Endothelial cell of umbilical vein (primary cell): ENCODE measurements at regions not wholly inside any gene's neighbourhood (a gene's known extent, or its start where the extent isn't known, plus 50 kb on each side); places are given as distances from the start of the nearest gene placed in this dataset.
A peak's percentile ranks its signal among the peaks of the same experiment; 100 is the strongest.
"Not testable (repeated sequence)": the region's sequence is repeated elsewhere in the genome, so short reads cannot be mapped to it uniquely, and the experiment has no call there.

Experiments
- BruUV-seq: library from RNA; stranded (reverse); fragments of 400-500 nt; replicated peaks from 2 replicates; lab custom pipeline; 2021; lab: Mats Ljungman, UMichigan
- CTCF ChIA-PET: fragments of 300-600, 350-600 bp; sonication (Branson Sonifier 250); formaldehyde crosslinking; loops from one replicate; lab custom pipeline; 2021; ENCODE audit warnings: antibody characterized with exemption, inconsistent platforms; lab: Charles Lee
- POLR2A ChIA-PET: fragments of 300-600, 350-600 bp; sonication (Branson Sonifier 250); formaldehyde crosslinking; loops from one replicate; lab custom pipeline; 2021; ENCODE audit warnings: antibody characterized with exemption, inconsistent platforms; lab: Charles Lee
- DNase-seq: peaks from one replicate; pipeline ENCODE4 v3.0.0-alpha.2; 2011; ENCODE audit warnings: low read depth, low spot score
- FAIRE-seq: peaks from 2 replicates; lab custom pipeline; 2011; peaks lifted over from hg19 to GRCh38; lab: Jason Lieb, UNC
- H2AFZ ChIP-seq: 2 replicates; pipeline ENCODE4 v1.6.0; 2012; ENCODE audit warnings: low read depth, low read length, control low read depth, inconsistent platforms
- H3K27ac ChIP-seq: 2 replicates; pipeline ENCODE4 v1.5.1; 2011; ENCODE audit warnings: low read depth, mild to moderate bottlenecking, control low read depth, low read length, moderate library complexity; ENCODE audit not compliant: insufficient read depth
- H3K27me3 ChIP-seq, 2 experiments: 2 replicates each; pipeline versions ENCODE4 v1.6.0 to v1.6.1; 2011; ENCODE audit warnings: low read length in 2 of 2, mixed read lengths in 1 of 2; ENCODE audit not compliant: control insufficient read depth in 2 of 2, insufficient read depth in 2 of 2
- H3K36me3 ChIP-seq, 2 experiments: 2 replicates in 1 of 2; 3 replicates in 1 of 2; pipeline ENCODE4 v1.5.1; 2011; ENCODE audit warnings: low read length in 2 of 2, mild to moderate bottlenecking in 1 of 2, moderate library complexity in 1 of 2; ENCODE audit not compliant: control insufficient read depth in 2 of 2, insufficient read depth in 2 of 2; ENCODE audit errors: extremely low read depth in 1 of 2
- H3K4me1 ChIP-seq: 3 replicates; pipeline ENCODE4 v1.5.1; 2011; ENCODE audit warnings: mild to moderate bottlenecking, low read length; ENCODE audit not compliant: control insufficient read depth, insufficient read depth; ENCODE audit errors: extremely low read depth
- H3K4me2 ChIP-seq: 2 replicates; pipeline ENCODE4 v1.6.1; 2011; ENCODE audit warnings: low read length, control low read depth, mixed read lengths; ENCODE audit not compliant: insufficient read depth
- H3K4me3 ChIP-seq, 3 experiments: fragments of 200-600 bp in 1 of 3; sonication (generic), shearing (Covaris generic) in 1 of 3; replicated peaks in 1 of 3; 2 replicates each; pipeline ENCODE4 v1.5.1; 2011 to 2016; ENCODE audit warnings: control low read depth in 3 of 3, low read length in 3 of 3, mild to moderate bottlenecking in 2 of 3, inconsistent platforms in 1 of 3, low read depth in 1 of 3, moderate library complexity in 1 of 3; ENCODE audit not compliant: insufficient read depth in 1 of 3
- H3K79me2 ChIP-seq: 2 replicates; pipeline ENCODE4 v1.6.0; 2012; ENCODE audit warnings: low read length, inconsistent platforms; ENCODE audit not compliant: control insufficient read depth, insufficient read depth
- H3K9ac ChIP-seq: replicated peaks from 2 replicates; pipeline ENCODE3; 2011; ENCODE audit warnings: low read length, control low read depth; ENCODE audit not compliant: insufficient read depth; ENCODE audit errors: extremely low read depth
- H3K9me1 ChIP-seq: replicated peaks from 3 replicates; pipeline ENCODE4 v1.6.0; 2011; ENCODE audit warnings: mild to moderate bottlenecking, low read length; ENCODE audit not compliant: control insufficient read depth, insufficient read depth; ENCODE audit errors: extremely low read depth
- H3K9me3 ChIP-seq: replicated peaks from 2 replicates; pipeline ENCODE4 v1.5.1; 2012; ENCODE audit warnings: low read length, inconsistent platforms; ENCODE audit not compliant: control insufficient read depth, insufficient read depth
- H4K20me1 ChIP-seq: replicated peaks from 2 replicates; pipeline ENCODE3; 2011; ENCODE audit warnings: mild to moderate bottlenecking, low read length; ENCODE audit not compliant: control insufficient read depth, insufficient read depth; ENCODE audit errors: extremely low read depth
- EZH2 ChIP-seq: IDR thresholded peaks from 2 replicates; pipeline ENCODE4 v1.6.1; 2012; ENCODE audit warnings: borderline replicate concordance, low read depth, mild to moderate bottlenecking, moderate library complexity, low read length, inconsistent platforms; ENCODE audit not compliant: severe bottlenecking
- FOS ChIP-seq: IDR thresholded peaks from 2 replicates; pipeline ENCODE4 v1.6.1; 2011; ENCODE audit warnings: mild to moderate bottlenecking, low read length, moderate library complexity, borderline replicate concordance; ENCODE audit not compliant: insufficient read depth
- JUN ChIP-seq: IDR thresholded peaks from 2 replicates; pipeline ENCODE4 v1.6.1; 2011; ENCODE audit warnings: borderline replicate concordance, low read depth; ENCODE audit not compliant: insufficient read length, insufficient read depth
- POLR2AphosphoS5 ChIP-seq: IDR thresholded peaks from 2 replicates; pipeline ENCODE4 v1.6.1; 2012; ENCODE audit warnings: low read depth, mild to moderate bottlenecking, control low read depth, low read length, moderate library complexity; ENCODE audit not compliant: insufficient read depth
- dilution Hi-C: fragments of 300-500 bp; cut with MboI; formaldehyde crosslinking; loops from one replicate; pipeline ENCODE4 v1.15.0; 2019; ENCODE audit warnings: low sequenced_read_pairs; ENCODE audit not compliant: extremely low pct_ligation_motif_present
- intact Hi-C: fragments of 100-400 bp; cut with micrococcal nuclease; formaldehyde crosslinking; loops from one replicate; pipeline ENCODE4 v1.10.0; 2022
- TF ChIP-seq, protein P1 (sequence below), 2 donors: IDR thresholded peaks; 1 replicate in 1 of 2; 2 replicates in 1 of 2; pipeline ENCODE4 v1.5.1; 2011; ENCODE audit warnings: low read length in 2 of 2, mild to moderate bottlenecking in 2 of 2, moderate library complexity in 2 of 2, control low read depth in 1 of 2, inconsistent platforms in 1 of 2, low read depth in 1 of 2; ENCODE audit not compliant: insufficient read depth in 1 of 2; ENCODE audit errors: extremely low read depth in 1 of 2

DNA sequence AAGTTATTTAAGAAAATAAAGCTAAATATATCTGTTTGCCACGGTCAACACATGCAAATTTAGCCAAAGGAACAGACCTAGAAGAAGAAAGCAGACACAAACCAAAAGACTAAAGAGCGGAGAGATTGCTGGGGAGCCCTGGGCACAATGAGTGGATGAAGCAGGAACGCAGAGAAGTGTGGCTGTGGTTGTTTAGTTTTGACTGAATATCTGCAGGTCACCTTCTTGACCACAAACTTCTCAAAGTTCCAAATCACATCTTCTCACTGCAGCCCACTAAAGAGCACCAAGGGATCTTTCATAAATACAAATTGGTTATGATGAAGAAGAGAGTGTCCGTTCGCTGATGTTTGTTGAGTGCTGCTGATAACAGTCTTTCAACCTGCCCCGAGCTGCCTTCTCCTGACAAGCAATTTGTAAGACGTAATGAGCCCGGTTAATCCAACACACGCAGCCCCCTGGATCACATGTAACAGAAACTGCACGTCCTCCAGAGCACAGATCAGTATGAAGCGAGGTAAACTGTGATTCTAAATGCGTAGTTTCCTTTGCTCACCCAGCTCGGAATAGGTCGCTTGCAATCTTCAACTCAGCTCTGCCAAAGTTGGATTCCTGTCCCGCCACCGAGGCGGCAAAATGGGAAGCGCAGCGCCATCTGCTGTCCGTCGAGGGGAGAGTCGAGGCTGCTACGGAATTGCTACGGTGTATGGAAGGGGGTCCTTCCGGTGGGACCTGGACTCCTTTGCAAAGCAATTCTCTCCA lies 120.8 kb downstream of the GXYLT1 start:
- no peaks in the 10 kb centered on the region for H3K36me3 ChIP-seq
- H3K4me2 ChIP-seq, result peak overlapping the region; percentile 88
- CTCF ChIA-PET, result interaction anchor here (0.5 to 6.6 kb wide), 78 partner anchors 10 to 1315 kb away, joined by 3 to 168 read pairs (median 4); no protein-coding TSS in a partner anchor
- peak overlapping the region; percentile 93 for H2AFZ ChIP-seq
- intact Hi-C loops, result loop anchor here (1.0 to 10.0 kb wide), 11 partner anchors 282 to 1261 kb away; partner anchors contain the start of genes PPHLN1 and ZCRB1
- peaks cover 23% of the 10 kb centered on the region for H3K4me1 ChIP-seq
- no peaks in the 10 kb centered on the region for H3K27me3 ChIP-seq
- dilution Hi-C loops, result no loop called here
- peak; percentile 94 for FAIRE-seq
- peak overlapping the region; percentile 30 for H3K27ac ChIP-seq
- BruUV-seq, result no TSS peak
- peak; percentile 81 for DNase-seq
- H3K9me1 ChIP-seq, result no peaks in the 10 kb centered on the region
- no peak for TF ChIP-seq POLR2AphosphoS5
- no peak for TF ChIP-seq JUN
- TF ChIP-seq, protein P1, sequence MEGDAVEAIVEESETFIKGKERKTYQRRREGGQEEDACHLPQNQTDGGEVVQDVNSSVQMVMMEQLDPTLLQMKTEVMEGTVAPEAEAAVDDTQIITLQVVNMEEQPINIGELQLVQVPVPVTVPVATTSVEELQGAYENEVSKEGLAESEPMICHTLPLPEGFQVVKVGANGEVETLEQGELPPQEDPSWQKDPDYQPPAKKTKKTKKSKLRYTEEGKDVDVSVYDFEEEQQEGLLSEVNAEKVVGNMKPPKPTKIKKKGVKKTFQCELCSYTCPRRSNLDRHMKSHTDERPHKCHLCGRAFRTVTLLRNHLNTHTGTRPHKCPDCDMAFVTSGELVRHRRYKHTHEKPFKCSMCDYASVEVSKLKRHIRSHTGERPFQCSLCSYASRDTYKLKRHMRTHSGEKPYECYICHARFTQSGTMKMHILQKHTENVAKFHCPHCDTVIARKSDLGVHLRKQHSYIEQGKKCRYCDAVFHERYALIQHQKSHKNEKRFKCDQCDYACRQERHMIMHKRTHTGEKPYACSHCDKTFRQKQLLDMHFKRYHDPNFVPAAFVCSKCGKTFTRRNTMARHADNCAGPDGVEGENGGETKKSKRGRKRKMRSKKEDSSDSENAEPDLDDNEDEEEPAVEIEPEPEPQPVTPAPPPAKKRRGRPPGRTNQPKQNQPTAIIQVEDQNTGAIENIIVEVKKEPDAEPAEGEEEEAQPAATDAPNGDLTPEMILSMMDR (IDR thresholded peaks at IDR 0.05; ENCODE audit: extremely low read depth in 1 of 2, insufficient read depth in 1 of 2, low read depth in 1 of 2, low read length in 2 of 2), result peak; percentile 93 to 96
- TF ChIP-seq EZH2, result no peak
- TF ChIP-seq FOS, result no peak
- peak overlapping the region; percentile 25 for H3K9ac ChIP-seq
- no peaks in the 10 kb centered on the region for H3K79me2 ChIP-seq
- H3K4me3 ChIP-seq, result peak overlapping the region in 2 of 3 experiments; percentile 31 to 58
- H3K9me3 ChIP-seq, result no peaks in the 10 kb centered on the region
- POLR2A ChIA-PET, result no interaction called here
- no peaks in the 10 kb centered on the region for H4K20me1 ChIP-seq

DNA sequence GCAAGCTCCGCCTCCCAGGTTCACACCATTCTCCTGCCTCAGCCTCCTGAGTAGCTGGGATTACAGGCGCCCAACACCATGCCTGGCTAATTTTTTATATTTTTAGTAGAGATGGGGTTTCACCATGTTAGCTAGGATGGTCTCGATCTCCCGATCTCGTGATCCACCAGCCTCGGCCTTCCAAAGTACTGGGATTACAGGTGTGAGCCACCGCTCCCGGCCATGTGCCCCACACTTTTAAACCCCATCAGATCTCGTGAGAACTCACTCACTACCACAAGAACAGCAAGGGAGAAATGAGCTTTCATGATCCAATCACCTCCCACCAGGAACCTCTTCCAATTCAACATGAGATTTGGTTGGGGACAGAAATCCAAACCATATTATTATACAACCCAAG lies 122.7 kb downstream of the GXYLT1 start:
- H3K4me2 ChIP-seq, dilution Hi-C loops, H3K9me3 ChIP-seq, H3K27me3 ChIP-seq, H4K20me1 ChIP-seq, H3K4me3 ChIP-seq, H3K36me3 ChIP-seq, FAIRE-seq, DNase-seq, H3K9ac ChIP-seq, H3K79me2 ChIP-seq, BruUV-seq, H3K9me1 ChIP-seq: not testable (repeated sequence)
- ChIA-PET POLR2A (interaction anchor here (0.6 to 0.7 kb wide), 5 partner anchors 21 to 381 kb away, joined by 3 to 11 read pairs (median 4); no protein-coding TSS in a partner anchor), CTCF (interaction anchor here (0.6 to 6.6 kb wide), 8 partner anchors 19 to 1260 kb away, joined by 3 to 168 read pairs (median 4); no protein-coding TSS in a partner anchor)
- intact Hi-C loops, result loop anchor here (1.0 to 10.0 kb wide), 10 partner anchors 90 to 1317 kb away; partner anchors contain the start of genes PPHLN1 and ZCRB1
- H2AFZ ChIP-seq, result peak overlapping the region; percentile 36
- peak overlapping the region; percentile 76 for H3K27ac ChIP-seq
- peaks cover 23% of the 10 kb centered on the region for H3K4me1 ChIP-seq
